GM12878 (cell line): ENCODE measurements at regions not wholly inside any gene's neighbourhood (a gene's known extent, or its start where the extent isn't known, plus 50 kb on each side); places are given as distances from the start of the nearest gene placed in this dataset.

ENCODE experiments used
- BCLAF1 ChIP-seq: fragments of 450-650 bp; IDR thresholded peaks from 2 replicates; pipeline ENCODE4 v1.6.1; 2017; ENCODE audit warnings: antibody characterized with exemption, mild to moderate bottlenecking, moderate library complexity
- CTCF ChIP-seq, 3 experiments: IDR thresholded peaks in 2 of 3; conservative IDR thresholded peaks in 1 of 3; 2 replicates each; pipeline ENCODE4 v1.5.1; 2011; ENCODE audit warnings: low read depth in 3 of 3, low read length in 3 of 3, mild to moderate bottlenecking in 3 of 3, control low read depth in 2 of 3, moderate library complexity in 2 of 3, inconsistent platforms in 1 of 3, mixed read lengths in 1 of 3; ENCODE audit not compliant: control insufficient read depth in 2 of 3, insufficient read depth in 1 of 3; ENCODE audit errors: extremely low read depth in 1 of 3
- FOXK2 ChIP-seq: fragments of 450-650 bp; IDR thresholded peaks from 2 replicates; pipeline ENCODE4 v1.6.1; 2017; ENCODE audit warnings: mild to moderate bottlenecking, moderate library complexity
- HCFC1 ChIP-seq: fragments of 150-350 bp; IDR thresholded peaks from 2 replicates; pipeline ENCODE4 v1.6.1; 2014; ENCODE audit warnings: low read length
- HDGF ChIP-seq: fragments of 450-650 bp; IDR thresholded peaks from 2 replicates; pipeline ENCODE4 v1.6.1; 2016; ENCODE audit warnings: antibody characterized with exemption
- IKZF2 ChIP-seq, 2 experiments: fragments of 450-650 bp; IDR thresholded peaks; 2 replicates each; pipeline ENCODE4 v1.6.1; 2017; ENCODE audit warnings: mild to moderate bottlenecking in 2 of 2, moderate library complexity in 2 of 2
- MEF2A ChIP-seq: IDR thresholded peaks from 2 replicates; pipeline ENCODE4 v1.6.1; 2011; ENCODE audit warnings: low read depth, mild to moderate bottlenecking, low read length, moderate library complexity; ENCODE audit not compliant: insufficient read depth
- MLLT1 ChIP-seq: fragments of 450-650 bp; IDR thresholded peaks from 2 replicates; pipeline ENCODE4 v1.6.1; 2016; ENCODE audit warnings: mild to moderate bottlenecking
- POLR2AphosphoS5 ChIP-seq: IDR thresholded peaks from 2 replicates; pipeline ENCODE4 v1.6.1; 2011; ENCODE audit warnings: mild to moderate bottlenecking, low read length, inconsistent platforms
- RELB ChIP-seq: fragments of 450-650 bp; IDR thresholded peaks from 2 replicates; pipeline ENCODE4 v1.6.1; 2017; ENCODE audit warnings: low read depth, mild to moderate bottlenecking, moderate library complexity
- RFX5 ChIP-seq: IDR thresholded peaks from 2 replicates; pipeline ENCODE4 v1.6.1; 2011; ENCODE audit warnings: low read depth, low read length, improper control_type of control experiment
- USF1 ChIP-seq: IDR thresholded peaks from 2 replicates; pipeline ENCODE4 v1.6.1; 2011; ENCODE audit warnings: borderline replicate concordance, low read depth, mild to moderate bottlenecking, moderate library complexity, mixed read lengths, low read length; ENCODE audit not compliant: insufficient read depth; ENCODE audit errors: extremely low read length
- USF2 ChIP-seq: IDR thresholded peaks from 2 replicates; pipeline ENCODE4 v1.6.1; 2011; ENCODE audit warnings: low read depth, low read length, improper control_type of control experiment, borderline replicate concordance
- YBX1 ChIP-seq: fragments of 450-650 bp; IDR thresholded peaks from 2 replicates; pipeline ENCODE4 v1.6.1; 2016; ENCODE audit warnings: antibody characterized with exemption

- no peak for TF ChIP-seq FOXK2
- no peak for TF ChIP-seq CTCF (IDR thresholded peaks at IDR 0.05 in 2 of 3, conservative IDR thresholded peaks at IDR 0.05 in 1 of 3; ENCODE audit: control insufficient read depth in 2 of 3, extremely low read depth in 1 of 3, insufficient read depth in 1 of 3, low read depth in 3 of 3, low read length in 3 of 3)
- no peak for TF ChIP-seq USF1
- TF ChIP-seq YBX1, result no peak
- TF ChIP-seq BCLAF1, result no peak
- no peak for TF ChIP-seq MEF2A
- TF ChIP-seq RFX5, result no peak
- no peak for TF ChIP-seq HCFC1
- no peak for TF ChIP-seq IKZF2 (IDR thresholded peaks at IDR 0.05)
- TF ChIP-seq POLR2AphosphoS5, result no peak
- no peak for TF ChIP-seq MLLT1
- no peak for TF ChIP-seq RELB
- no peak for TF ChIP-seq USF2
- no peak for TF ChIP-seq HDGF
These were observed 156.0 kb upstream of the BACE2 start for GRCh38 chr21:41011951-41012366.
